ENCODE measurements at regions not wholly inside any gene's neighbourhood (a gene's known extent, or its start where the extent isn't known, plus 50 kb on each side); places are given as distances from the start of the nearest gene placed in this dataset.

DNA sequence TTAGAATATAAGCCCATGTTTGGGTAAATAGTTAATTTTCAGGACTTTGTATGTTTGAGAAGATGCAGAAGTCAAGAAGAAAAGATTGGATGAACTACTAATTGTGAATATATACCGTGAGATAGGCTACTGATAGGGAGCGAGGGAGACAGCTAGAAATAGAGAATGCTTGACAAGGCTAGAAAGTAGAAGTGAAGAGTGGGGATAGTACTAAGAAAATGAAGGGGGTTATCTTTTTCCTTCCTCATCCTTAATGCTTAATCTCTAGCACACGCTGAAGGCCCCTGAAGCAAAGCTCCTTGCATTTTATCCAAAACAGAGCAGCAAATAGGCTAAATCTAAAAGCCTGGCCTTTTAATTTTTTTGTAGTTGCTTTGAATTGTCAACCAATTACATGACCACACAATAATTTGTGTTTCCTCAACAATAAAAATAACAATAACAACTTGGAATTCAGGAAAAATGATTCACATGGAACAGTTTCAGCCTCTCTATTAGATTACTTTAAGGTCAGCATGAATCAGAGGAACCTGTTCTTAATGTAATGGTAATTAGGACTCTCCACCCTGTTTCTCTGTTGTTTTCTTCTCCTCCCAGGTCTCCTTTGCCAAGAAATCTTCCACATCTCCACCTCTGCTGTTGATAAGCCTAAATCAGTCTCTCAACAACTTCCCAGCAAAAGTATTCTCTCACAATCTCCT is 1071.3 kb upstream of the ZEB2 start:
- Histone ChIP-seq H4K20me1 (ENCODE audit: control insufficient read depth, extremely low read depth, insufficient read depth, low read length) (no peaks in the 10 kb centered on the region), H3K4me2 (ENCODE audit: extremely low read depth, insufficient read depth, low read length) (no peak overlapping the region), H3K9me3 (ENCODE audit: control insufficient read depth, insufficient read depth, low read depth, low read length) (no peaks in the 10 kb centered on the region), H3K36me3 (ENCODE audit: control insufficient read depth, insufficient read depth, low read length) (no peaks in the 10 kb centered on the region), H3K4me3 (replicated peaks in 1 of 4; ENCODE audit: control extremely low read depth in 1 of 4, insufficient read depth in 1 of 4, low read depth in 3 of 4, low read length in 4 of 4) (no peak overlapping the region), H3K4me1 (ENCODE audit: control insufficient read depth, extremely low read depth, insufficient read depth, low read length) (peaks cover 3% of the 10 kb centered on the region), H3K27me3 (ENCODE audit: control insufficient read depth, insufficient read depth, low read length) (no peaks in the 10 kb centered on the region), H3K79me2 (ENCODE audit: control insufficient read depth, insufficient read depth, low read length) (no peaks in the 10 kb centered on the region), H3K27ac (ENCODE audit: insufficient read depth, low read length) (no peak overlapping the region), H3K9ac (ENCODE audit: insufficient read depth, low read length) (no peak overlapping the region), H2AFZ (ENCODE audit: low read length) (no peak overlapping the region)
- no peak for DNase-seq (ENCODE audit: low read depth in 2 of 2)
- TF ChIP-seq, protein P1, sequence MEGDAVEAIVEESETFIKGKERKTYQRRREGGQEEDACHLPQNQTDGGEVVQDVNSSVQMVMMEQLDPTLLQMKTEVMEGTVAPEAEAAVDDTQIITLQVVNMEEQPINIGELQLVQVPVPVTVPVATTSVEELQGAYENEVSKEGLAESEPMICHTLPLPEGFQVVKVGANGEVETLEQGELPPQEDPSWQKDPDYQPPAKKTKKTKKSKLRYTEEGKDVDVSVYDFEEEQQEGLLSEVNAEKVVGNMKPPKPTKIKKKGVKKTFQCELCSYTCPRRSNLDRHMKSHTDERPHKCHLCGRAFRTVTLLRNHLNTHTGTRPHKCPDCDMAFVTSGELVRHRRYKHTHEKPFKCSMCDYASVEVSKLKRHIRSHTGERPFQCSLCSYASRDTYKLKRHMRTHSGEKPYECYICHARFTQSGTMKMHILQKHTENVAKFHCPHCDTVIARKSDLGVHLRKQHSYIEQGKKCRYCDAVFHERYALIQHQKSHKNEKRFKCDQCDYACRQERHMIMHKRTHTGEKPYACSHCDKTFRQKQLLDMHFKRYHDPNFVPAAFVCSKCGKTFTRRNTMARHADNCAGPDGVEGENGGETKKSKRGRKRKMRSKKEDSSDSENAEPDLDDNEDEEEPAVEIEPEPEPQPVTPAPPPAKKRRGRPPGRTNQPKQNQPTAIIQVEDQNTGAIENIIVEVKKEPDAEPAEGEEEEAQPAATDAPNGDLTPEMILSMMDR (conservative IDR thresholded peaks at IDR 0.05 in 1 of 2, IDR thresholded peaks at IDR 0.05 in 1 of 2; ENCODE audit: low read depth in 1 of 2, low read length in 2 of 2) = no peak
- TF ChIP-seq EZH2 (IDR thresholded peaks at IDR 0.05; ENCODE audit: low read length, missing control alignments) = no peak

DNA sequence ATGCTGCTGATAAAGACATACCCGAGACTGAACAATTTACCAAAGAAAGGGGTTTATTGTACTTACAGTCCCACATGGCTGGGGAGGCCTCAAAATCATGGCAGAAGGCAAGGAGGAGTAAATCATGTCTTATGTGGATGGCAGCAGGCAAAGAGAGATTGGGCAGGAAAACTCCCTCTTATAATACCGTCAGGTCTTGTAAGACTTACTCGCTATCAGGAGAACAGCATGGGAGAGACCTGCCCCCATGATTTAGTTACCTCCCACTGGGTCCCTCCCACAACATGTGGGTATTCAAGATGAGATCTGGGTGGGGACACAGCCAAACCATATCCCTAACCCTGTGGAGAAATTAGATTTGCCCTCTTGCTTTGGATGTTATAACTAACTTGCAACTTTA is 1068.0 kb upstream of the ZEB2 start:
- Histone ChIP-seq H3K79me2 (ENCODE audit: control insufficient read depth, insufficient read depth, low read length) (no peaks in the 10 kb centered on the region), H3K9ac (ENCODE audit: insufficient read depth, low read length) (no peak overlapping the region), H3K36me3 (ENCODE audit: control insufficient read depth, insufficient read depth, low read length) (no peaks in the 10 kb centered on the region), H2AFZ (ENCODE audit: low read length) (no peak overlapping the region), H3K4me1 (ENCODE audit: control insufficient read depth, extremely low read depth, insufficient read depth, low read length) (no peaks in the 10 kb centered on the region), H3K4me2 (ENCODE audit: extremely low read depth, insufficient read depth, low read length) (no peak overlapping the region), H4K20me1 (ENCODE audit: control insufficient read depth, extremely low read depth, insufficient read depth, low read length) (no peaks in the 10 kb centered on the region), H3K27me3 (ENCODE audit: control insufficient read depth, insufficient read depth, low read length) (no peaks in the 10 kb centered on the region), H3K9me3 (ENCODE audit: control insufficient read depth, insufficient read depth, low read depth, low read length) (no peaks in the 10 kb centered on the region), H3K4me3 (replicated peaks in 1 of 4; ENCODE audit: control extremely low read depth in 1 of 4, insufficient read depth in 1 of 4, low read depth in 3 of 4, low read length in 4 of 4) (no peak overlapping the region), H3K27ac (ENCODE audit: insufficient read depth, low read length) (no peak overlapping the region)
- TF ChIP-seq, protein P1 (conservative IDR thresholded peaks at IDR 0.05 in 1 of 2, IDR thresholded peaks at IDR 0.05 in 1 of 2; ENCODE audit: low read depth in 1 of 2, low read length in 2 of 2) = no peak
- no peak for TF ChIP-seq EZH2 (IDR thresholded peaks at IDR 0.05; ENCODE audit: low read length, missing control alignments)
- DNase-seq (ENCODE audit: low read depth in 2 of 2) = no peak

DNA sequence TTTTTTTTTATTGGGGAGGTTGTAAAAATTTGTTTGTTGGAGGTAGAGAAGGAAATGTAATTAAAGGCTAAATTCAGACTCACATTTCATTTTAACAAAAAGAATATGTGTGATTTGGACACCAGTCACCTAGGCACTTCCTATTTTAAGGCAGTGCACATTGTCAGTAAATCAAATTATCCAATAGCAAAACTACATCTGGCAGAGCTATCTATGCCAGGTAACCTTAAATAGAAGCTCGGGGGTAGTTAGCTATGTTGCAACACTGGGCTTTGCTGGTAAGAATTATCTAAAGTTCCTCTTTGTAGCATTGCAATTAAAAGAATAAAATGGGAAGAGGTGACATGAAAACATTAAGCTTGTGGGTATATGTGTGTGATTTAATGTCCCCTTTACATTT is 1064.4 kb upstream of the ZEB2 start:
- Histone ChIP-seq H3K4me3 (replicated peaks in 1 of 4; ENCODE audit: control extremely low read depth in 1 of 4, insufficient read depth in 1 of 4, low read depth in 3 of 4, low read length in 4 of 4) (no peak overlapping the region), H3K27ac (ENCODE audit: insufficient read depth, low read length) (no peak overlapping the region), H4K20me1 (ENCODE audit: control insufficient read depth, extremely low read depth, insufficient read depth, low read length) (no peaks in the 10 kb centered on the region), H2AFZ (ENCODE audit: low read length) (no peak overlapping the region), H3K4me2 (ENCODE audit: extremely low read depth, insufficient read depth, low read length) (no peak overlapping the region), H3K79me2 (ENCODE audit: control insufficient read depth, insufficient read depth, low read length) (no peaks in the 10 kb centered on the region), H3K4me1 (ENCODE audit: control insufficient read depth, extremely low read depth, insufficient read depth, low read length) (no peaks in the 10 kb centered on the region), H3K36me3 (ENCODE audit: control insufficient read depth, insufficient read depth, low read length) (no peaks in the 10 kb centered on the region), H3K27me3 (ENCODE audit: control insufficient read depth, insufficient read depth, low read length) (no peaks in the 10 kb centered on the region), H3K9me3 (ENCODE audit: control insufficient read depth, insufficient read depth, low read depth, low read length) (no peaks in the 10 kb centered on the region), H3K9ac (ENCODE audit: insufficient read depth, low read length) (no peak overlapping the region)
- TF ChIP-seq, protein P1 (conservative IDR thresholded peaks at IDR 0.05 in 1 of 2, IDR thresholded peaks at IDR 0.05 in 1 of 2; ENCODE audit: low read depth in 1 of 2, low read length in 2 of 2) = no peak
- no peak for TF ChIP-seq EZH2 (IDR thresholded peaks at IDR 0.05; ENCODE audit: low read length, missing control alignments)
- no peak for DNase-seq (ENCODE audit: low read depth in 2 of 2)

All from fibroblast of lung (primary cell).